GM23248 (cell line): ENCODE measurements at regions not wholly inside any gene's neighbourhood (a gene's known extent, or its start where the extent isn't known, plus 50 kb on each side); places are given as distances from the start of the nearest gene placed in this dataset.

Experiments
- DNase-seq: peaks from one replicate; pipeline ENCODE4 v3.0.0-alpha.2; 2015
- H2AFZ ChIP-seq: fragments of 200-600 bp; sonication (generic); 2 replicates; pipeline ENCODE4 v1.6.1; 2016; ENCODE audit warnings: antibody characterized with exemption
- H3F3A ChIP-seq: fragments of 200-600 bp; sonication (generic); 2 replicates; pipeline ENCODE4 v1.6.1; 2016; ENCODE audit warnings: mild to moderate bottlenecking, antibody characterized with exemption, mixed run types; ENCODE audit not compliant: insufficient read depth
- H3K27ac ChIP-seq: fragments of 200-600 bp; sonication (generic); 2 replicates; pipeline ENCODE4 v1.5.1; 2016; ENCODE audit warnings: mild to moderate bottlenecking
- H3K27me3 ChIP-seq: fragments of 200-600 bp; sonication (generic); replicated peaks from 2 replicates; pipeline ENCODE4 v1.6.1; 2016; ENCODE audit warnings: mild to moderate bottlenecking; ENCODE audit not compliant: insufficient read depth
- H3K36me3 ChIP-seq: fragments of 200-600 bp; sonication (generic); 2 replicates; pipeline ENCODE4 v1.6.1; 2016; ENCODE audit warnings: low read depth, mild to moderate bottlenecking
- H3K4me1 ChIP-seq: fragments of 200-600 bp; sonication (generic); 2 replicates; pipeline ENCODE4 v1.6.1; 2016; ENCODE audit warnings: mild to moderate bottlenecking; ENCODE audit not compliant: insufficient read depth
- H3K4me2 ChIP-seq: fragments of 200-600 bp; sonication (generic); one replicate; pipeline ENCODE4 v1.6.1; 2016; ENCODE audit warnings: mild to moderate bottlenecking; ENCODE audit not compliant: unreplicated experiment
- H3K4me3 ChIP-seq: fragments of 200-600 bp; sonication (generic); 2 replicates; pipeline ENCODE4 v1.5.1; 2016; ENCODE audit warnings: mild to moderate bottlenecking
- H3K79me2 ChIP-seq: fragments of 200-600 bp; sonication (generic); 2 replicates; pipeline ENCODE4 v1.6.1; 2016; ENCODE audit warnings: mild to moderate bottlenecking; ENCODE audit not compliant: insufficient read depth
- H3K9ac ChIP-seq: fragments of 200-600 bp; sonication (generic); 2 replicates; pipeline ENCODE4 v1.6.1; 2016; ENCODE audit warnings: mild to moderate bottlenecking
- H3K9me2 ChIP-seq: fragments of 200-600 bp; sonication (generic); 2 replicates; pipeline ENCODE4 v1.6.1; 2016; ENCODE audit warnings: mixed run types, mild to moderate bottlenecking, moderate library complexity; ENCODE audit not compliant: insufficient read depth
- H3K9me3 ChIP-seq: fragments of 200-600 bp; sonication (generic); one replicate; pipeline ENCODE4 v1.6.1; 2017; ENCODE audit warnings: low read depth
- H4K20me1 ChIP-seq: fragments of 200-600 bp; sonication (generic); 2 replicates; pipeline ENCODE4 v1.6.0; 2016; ENCODE audit not compliant: insufficient read depth
- EZH2 ChIP-seq: fragments of 200-600 bp; sonication (generic); IDR thresholded peaks from 2 replicates; pipeline ENCODE4 v1.6.1; 2018; ENCODE audit warnings: antibody characterized with exemption, mild to moderate bottlenecking; ENCODE audit not compliant: insufficient read depth, poor library complexity, severe bottlenecking
- EZH2phosphoT487 ChIP-seq: fragments of 200-600 bp; sonication (generic); IDR thresholded peaks from 2 replicates; pipeline ENCODE4 v1.6.1; 2018; ENCODE audit warnings: antibody characterized with exemption, moderate library complexity, mild to moderate bottlenecking, low read depth; ENCODE audit not compliant: insufficient read depth
- WGBS, 2 experiments: methylation state at CpG; one replicate each; pipeline ENCODE4 v1.1.6; 2015 to 2017; ENCODE audit warnings: low lambda C conversion rate in 2 of 2, low coverage in 1 of 2; ENCODE audit errors: missing lambda C conversion rate in 2 of 2; 5-methylcytosine and 5-hydroxymethylcytosine counted together
- in situ Hi-C: fragments of 300-500 bp; cut with MboI; formaldehyde crosslinking; loops from 2 replicates; pipeline ENCODE4 v1.15.0; 2020

DNA sequence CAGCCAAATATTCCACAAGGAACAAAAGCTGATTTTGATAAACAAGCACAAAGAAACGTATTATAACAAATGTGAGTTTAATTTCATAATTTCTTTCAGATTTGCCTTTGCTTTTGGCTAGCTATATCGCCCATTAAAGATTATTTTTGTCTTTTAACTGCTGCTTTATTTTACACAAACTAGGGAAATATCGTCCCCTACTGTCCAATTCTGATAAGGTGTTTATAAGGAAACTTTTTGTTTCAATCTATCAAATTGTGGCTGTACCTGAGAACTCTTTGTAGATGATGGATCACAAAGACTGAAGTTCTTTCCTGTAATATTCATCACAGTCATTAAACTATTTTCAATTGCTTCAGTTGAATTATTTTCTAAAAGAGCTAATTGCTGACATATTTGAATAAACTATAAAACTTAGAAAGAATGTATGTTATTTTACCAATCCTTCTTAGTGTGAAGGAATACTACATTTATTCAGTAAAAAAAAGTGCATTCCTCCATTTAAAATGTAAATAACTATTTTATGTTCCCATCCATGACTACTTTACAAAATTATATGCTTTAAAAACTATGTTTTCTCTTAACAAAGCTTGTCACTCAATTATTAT, 431.3 kb upstream of the ITGA1 start:
- no peaks in the 10 kb centered on the region for H3K79me2 ChIP-seq
- peak; percentile 35 for DNase-seq
- in situ Hi-C loops, result no loop called here
- no peaks in the 10 kb centered on the region for H3K27me3 ChIP-seq
- WGBS, 2 experiments, result 1% methylated on average over 3 of the region's 3 CpGs
- H4K20me1 ChIP-seq, result no peaks in the 10 kb centered on the region
- no peak overlapping the region for H3K4me2 ChIP-seq
- no peaks in the 10 kb centered on the region for H3K36me3 ChIP-seq
- H2AFZ ChIP-seq, result no peak overlapping the region
- H3F3A ChIP-seq, result no peaks in the 10 kb centered on the region
- no peaks in the 10 kb centered on the region for H3K4me1 ChIP-seq
- H3K9me2 ChIP-seq, result no peaks in the 10 kb centered on the region
- TF ChIP-seq EZH2phosphoT487, result no peak
- no peak for TF ChIP-seq EZH2
- no peak overlapping the region for H3K27ac ChIP-seq
- no peak overlapping the region for H3K4me3 ChIP-seq
- H3K9me3 ChIP-seq, result no peaks in the 10 kb centered on the region
- H3K9ac ChIP-seq, result no peak overlapping the region

DNA sequence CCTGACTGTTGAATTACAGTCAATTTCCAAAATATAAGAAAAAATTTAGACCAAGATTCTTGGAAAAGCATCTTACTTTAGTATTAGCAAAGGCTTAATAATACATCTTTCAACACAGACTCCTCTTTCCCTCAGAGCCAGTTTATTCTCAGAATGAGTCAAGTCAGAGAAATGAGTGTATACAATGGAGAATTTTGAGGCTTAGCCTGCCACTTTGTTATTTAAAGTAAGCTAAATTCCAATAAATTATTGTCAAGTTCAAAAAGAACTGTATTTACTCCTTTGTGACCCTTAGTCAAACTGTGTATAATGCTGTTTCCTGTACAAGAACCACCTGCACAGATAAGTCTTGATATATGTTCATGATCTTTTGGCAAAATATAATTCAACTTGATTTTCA, 428.5 kb upstream of the ITGA1 start:
- Histone ChIP-seq H3K27me3 (no peaks in the 10 kb centered on the region), H3K9me3 (no peaks in the 10 kb centered on the region), H3K9ac (no peak overlapping the region), H3K9me2 (no peaks in the 10 kb centered on the region), H3K27ac (no peak overlapping the region), H3K4me2 (no peak overlapping the region), H3K4me1 (no peaks in the 10 kb centered on the region), H3K36me3 (no peaks in the 10 kb centered on the region), H3K4me3 (no peak overlapping the region), H3F3A (no peaks in the 10 kb centered on the region), H2AFZ (no peak overlapping the region), H3K79me2 (no peaks in the 10 kb centered on the region), H4K20me1 (no peaks in the 10 kb centered on the region)
- TF ChIP-seq EZH2, result no peak
- no peak for TF ChIP-seq EZH2phosphoT487
- no peak for DNase-seq
- in situ Hi-C loops, result no loop called here

DNA sequence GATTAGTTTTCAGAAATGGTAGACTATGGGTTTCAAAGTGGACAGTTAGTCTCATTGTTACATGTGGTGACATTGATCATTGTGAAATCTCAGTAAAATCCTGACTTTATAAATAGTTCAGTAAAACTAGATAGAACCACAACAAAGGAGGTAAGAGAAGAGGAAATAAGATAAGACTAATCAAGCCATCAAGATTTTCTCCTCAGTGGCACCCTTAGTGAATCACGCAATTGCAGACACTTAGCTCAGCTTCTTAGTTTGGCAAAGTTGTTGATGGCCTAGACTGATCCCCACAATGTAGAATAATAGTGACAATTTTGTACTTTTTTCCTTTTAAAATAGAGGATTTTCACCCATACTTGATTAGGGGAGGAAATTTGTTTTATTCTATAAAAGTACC, 426.7 kb upstream of the ITGA1 start:
- 68 to 76% methylated on average over 1 of the region's 1 CpG for whole genome bisulfite sequencing, 2 experiments
- Histone ChIP-seq H3K9me3 (no peaks in the 10 kb centered on the region), H4K20me1 (no peaks in the 10 kb centered on the region), H2AFZ (no peak overlapping the region), H3K9ac (no peak overlapping the region), H3K4me2 (no peak overlapping the region), H3K79me2 (no peaks in the 10 kb centered on the region), H3K4me3 (no peak overlapping the region), H3K36me3 (no peaks in the 10 kb centered on the region), H3K27ac (no peak overlapping the region), H3K27me3 (no peaks in the 10 kb centered on the region), H3F3A (no peaks in the 10 kb centered on the region), H3K9me2 (no peaks in the 10 kb centered on the region), H3K4me1 (no peaks in the 10 kb centered on the region)
- TF ChIP-seq EZH2phosphoT487 (no peak), EZH2 (no peak)
- DNase-seq, result no peak
- in situ Hi-C loops, result no loop called here

DNA sequence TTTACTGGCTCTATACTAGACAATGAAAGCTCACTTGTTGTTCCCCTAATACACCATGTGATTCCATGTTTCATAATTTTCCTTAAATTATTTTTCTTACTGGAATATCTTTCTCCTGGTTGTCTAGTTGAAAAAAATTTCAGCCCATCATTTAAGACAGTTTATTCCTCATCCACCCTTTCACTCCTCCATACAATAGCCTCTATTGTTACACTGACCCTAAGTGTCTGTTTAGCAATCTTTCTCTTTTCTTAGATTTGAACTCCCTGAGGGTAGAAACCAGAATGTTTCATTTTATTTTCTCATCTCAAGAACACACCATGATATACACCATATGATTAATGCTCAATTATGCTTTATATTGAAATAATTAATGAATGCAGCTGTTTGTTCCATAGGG, 413.4 kb upstream of the ITGA1 start:
- in situ Hi-C loops, result no loop called here
- H3F3A ChIP-seq, result no peaks in the 10 kb centered on the region
- TF ChIP-seq EZH2phosphoT487, result no peak
- no peak for TF ChIP-seq EZH2

DNA sequence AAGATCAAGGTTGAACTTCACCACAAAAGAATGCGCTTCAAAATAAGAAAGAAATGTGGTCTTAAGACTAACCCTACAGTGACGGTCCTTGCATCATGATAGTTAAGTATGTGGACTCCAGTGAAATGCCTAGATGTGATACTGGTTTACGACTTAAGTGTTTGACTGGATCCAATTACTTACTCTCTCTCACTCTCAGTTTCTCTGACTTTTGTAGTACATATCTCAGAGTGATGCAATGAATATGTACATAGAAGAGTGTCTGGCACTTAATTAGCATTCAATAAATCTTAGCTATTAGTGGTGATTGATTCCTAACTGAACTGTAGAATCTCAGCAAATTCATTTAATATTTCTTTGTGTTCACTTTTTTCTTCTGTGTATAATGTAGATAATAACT, 411.7 kb upstream of the ITGA1 start:
- no peaks in the 10 kb centered on the region for H3F3A ChIP-seq
- H3K36me3 ChIP-seq, result no peaks in the 10 kb centered on the region
- H4K20me1 ChIP-seq, result no peaks in the 10 kb centered on the region
- no peak overlapping the region for H3K4me3 ChIP-seq
- no peak overlapping the region for H3K27ac ChIP-seq
- H3K9me2 ChIP-seq, result no peaks in the 10 kb centered on the region
- no peak overlapping the region for H2AFZ ChIP-seq
- DNase-seq, result no peak
- no peak overlapping the region for H3K4me2 ChIP-seq
- no peaks in the 10 kb centered on the region for H3K9me3 ChIP-seq
- TF ChIP-seq EZH2 (no peak), EZH2phosphoT487 (no peak)
- H3K4me1 ChIP-seq, result no peaks in the 10 kb centered on the region
- WGBS, 2 experiments, result 38 to 40% methylated on average over 3 of the region's 3 CpGs
- H3K9ac ChIP-seq, result no peak overlapping the region
- no peaks in the 10 kb centered on the region for H3K27me3 ChIP-seq
- in situ Hi-C loops, result no loop called here
- no peaks in the 10 kb centered on the region for H3K79me2 ChIP-seq

More for the DNA sequence above, 413.4 kb upstream of the ITGA1 start:
- Histone ChIP-seq H3K27me3 (no peaks in the 10 kb centered on the region), H3K9me3 (no peaks in the 10 kb centered on the region), H3K27ac (no peak overlapping the region), H4K20me1 (no peaks in the 10 kb centered on the region), H3K36me3 (no peaks in the 10 kb centered on the region), H3K79me2 (no peaks in the 10 kb centered on the region), H3K9me2 (no peaks in the 10 kb centered on the region), H2AFZ (no peak overlapping the region), H3K4me1 (no peaks in the 10 kb centered on the region), H3K9ac (no peak overlapping the region), H3K4me2 (no peak overlapping the region), H3K4me3 (no peak overlapping the region)
- no peak for DNase-seq
